ENCODE measurements at regions not wholly inside any gene's neighbourhood (a gene's known extent, or its start where the extent isn't known, plus 50 kb on each side); places are given as distances from the start of the nearest gene placed in this dataset.

GRCh38 chr20:52438326-52438963 is 246.9 kb upstream of the ZFP64 start:
- TF ChIP-seq CTCF (IDR thresholded peaks at IDR 0.05) (no peak), EP300 (IDR thresholded peaks at IDR 0.05) (no peak)
